Neural progenitor cell (in vitro differentiated cells): ENCODE measurements at regions not wholly inside any gene's neighbourhood (a gene's known extent, or its start where the extent isn't known, plus 50 kb on each side); places are given as distances from the start of the nearest gene placed in this dataset.

Experiments
- CTCF ChIP-seq: fragments of 200-600 bp; sonication (generic); IDR thresholded peaks from 2 replicates; pipeline ENCODE4 v1.5.1; 2017; ENCODE audit warnings: antibody characterized with exemption, mild to moderate bottlenecking
- EZH2 ChIP-seq: fragments of 200-600 bp; sonication (generic); IDR thresholded peaks from 2 replicates; pipeline ENCODE4 v1.6.1; 2017; ENCODE audit warnings: antibody characterized with exemption, mild to moderate bottlenecking, moderate library complexity
- EZH2phosphoT487 ChIP-seq: fragments of 200-600 bp; sonication (generic); IDR thresholded peaks from 2 replicates; pipeline ENCODE4 v1.6.1; 2017; ENCODE audit warnings: antibody characterized with exemption

- TF ChIP-seq CTCF (no peak), EZH2phosphoT487 (no peak), EZH2 (no peak)
Observed at GRCh38 chr17:71936977-71937376, 183.8 kb upstream of the SOX9 start.
